ENCODE measurements at regions not wholly inside any gene's neighbourhood (a gene's known extent, or its start where the extent isn't known, plus 50 kb on each side); places are given as distances from the start of the nearest gene placed in this dataset.

GRCh38 chr7:12785473-12785872 is 98.0 kb downstream of the ARL4A start:
- DNase-seq: no peak

- no peak for DNase-seq
Measured at GRCh38 chr7:12786494-12786893, 99.1 kb downstream of the ARL4A start.

GRCh38 chr7:12788171-12788570 is 100.7 kb downstream of the ARL4A start:
- no peak for DNase-seq

DNA sequence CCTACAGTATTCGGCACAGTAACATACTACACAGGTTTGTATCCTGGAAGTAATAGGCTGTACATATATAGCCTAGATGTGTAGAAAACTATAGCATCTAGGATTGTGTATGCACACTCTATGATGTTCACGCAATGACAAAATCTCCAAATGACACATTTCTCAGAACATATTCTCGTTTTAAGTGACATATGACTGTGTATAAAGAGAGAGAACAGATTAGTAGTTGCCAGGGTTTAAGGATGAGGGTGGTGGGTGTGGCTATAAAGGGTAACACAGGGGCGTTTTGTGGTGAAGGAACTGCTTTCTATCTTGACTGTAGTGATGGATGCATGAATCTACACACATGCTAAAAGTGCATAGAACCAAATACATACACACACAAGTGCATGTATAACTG is 101.2 kb downstream of the ARL4A start:
- no peak for DNase-seq

DNA sequence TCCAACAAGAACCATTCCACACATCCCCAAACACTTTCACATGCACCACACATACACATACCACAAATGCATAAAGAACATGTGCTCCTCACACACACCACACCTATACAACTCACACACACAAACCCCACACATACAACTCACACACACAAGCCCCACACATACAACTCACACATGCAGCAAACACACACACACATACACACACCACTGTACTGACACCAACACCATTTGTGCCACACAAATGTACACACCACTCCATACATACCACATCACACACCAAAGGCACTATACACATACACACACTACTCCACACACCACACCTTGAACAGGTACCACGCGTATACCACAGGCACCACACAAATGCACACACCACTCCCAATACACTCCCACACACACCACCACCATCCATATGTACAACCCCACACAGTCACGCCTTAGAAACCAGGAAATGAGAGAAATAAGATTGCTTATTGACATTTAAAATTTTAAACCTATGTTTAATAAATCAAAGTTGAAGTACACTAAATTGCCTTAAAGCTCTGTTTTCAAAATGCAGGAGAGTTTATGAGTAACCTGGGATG is 107.4 kb downstream of the ARL4A start:
- no peak for DNase-seq

- no peak for DNase-seq
Measured at GRCh38 chr7:12796397-12797127, 109.1 kb downstream of the ARL4A start.

DNA sequence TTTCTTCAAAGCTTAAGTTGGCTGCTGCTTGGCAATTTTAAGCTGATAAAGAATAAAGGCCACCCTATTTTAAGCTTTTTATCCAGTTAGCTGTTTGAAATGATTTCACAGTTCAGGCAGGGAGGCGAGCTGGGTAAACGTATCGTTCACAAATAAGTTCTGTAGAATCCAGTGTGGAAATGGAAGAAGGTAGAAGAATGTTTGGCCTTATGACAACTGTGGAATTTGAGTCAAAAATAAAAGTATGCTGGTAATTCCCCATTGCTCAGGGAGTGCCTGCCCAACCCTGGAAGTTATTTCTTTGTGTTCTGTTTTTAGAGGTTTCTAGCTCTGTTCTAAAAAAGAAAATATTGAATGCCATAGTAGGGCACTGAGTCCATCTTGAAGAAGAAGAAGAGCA is 113.1 kb downstream of the ARL4A start:
- no peak for DNase-seq

DNA sequence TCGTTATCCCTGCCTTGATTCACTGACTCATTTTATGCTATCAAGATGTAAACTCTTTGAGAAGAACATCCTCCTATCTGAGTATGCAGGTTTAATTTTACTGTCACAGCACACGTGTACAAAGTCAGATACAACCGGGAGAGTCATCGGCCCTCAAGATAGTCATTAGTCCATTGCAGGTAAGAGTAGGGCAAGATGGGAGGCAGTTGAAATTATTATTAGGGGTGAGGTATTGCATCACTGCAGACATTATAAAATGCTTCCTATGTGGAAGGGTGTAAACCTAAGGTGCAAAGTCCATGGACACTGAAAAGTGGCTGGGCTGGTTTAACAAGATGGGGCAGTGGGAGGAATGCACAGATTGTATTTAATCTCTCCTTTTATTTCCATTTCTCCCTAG is 113.7 kb downstream of the ARL4A start:
- DNase-seq: no peak

DNA sequence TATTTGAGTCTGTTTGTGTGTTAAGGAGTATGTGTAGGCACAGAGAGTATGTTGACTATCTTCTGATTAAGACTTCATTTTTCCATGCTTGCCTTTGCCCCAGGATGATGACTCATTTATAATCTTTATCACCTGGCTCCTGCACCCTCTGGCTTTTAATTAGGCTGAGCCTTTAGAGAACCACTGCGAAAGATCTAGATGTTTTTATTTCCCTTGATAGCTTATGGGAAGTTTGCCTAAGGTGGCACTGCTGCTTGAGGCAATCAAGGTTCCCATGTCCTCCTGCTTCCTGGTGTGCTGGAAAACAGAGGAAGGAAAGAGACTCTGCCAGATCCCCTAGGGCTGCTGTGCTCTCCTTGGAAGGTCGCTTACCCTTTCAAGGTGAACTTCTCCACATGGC is 114.6 kb downstream of the ARL4A start:
- no peak for DNase-seq

GRCh38 chr7:12803542-12803941 is 116.1 kb downstream of the ARL4A start:
- no peak for DNase-seq

DNA sequence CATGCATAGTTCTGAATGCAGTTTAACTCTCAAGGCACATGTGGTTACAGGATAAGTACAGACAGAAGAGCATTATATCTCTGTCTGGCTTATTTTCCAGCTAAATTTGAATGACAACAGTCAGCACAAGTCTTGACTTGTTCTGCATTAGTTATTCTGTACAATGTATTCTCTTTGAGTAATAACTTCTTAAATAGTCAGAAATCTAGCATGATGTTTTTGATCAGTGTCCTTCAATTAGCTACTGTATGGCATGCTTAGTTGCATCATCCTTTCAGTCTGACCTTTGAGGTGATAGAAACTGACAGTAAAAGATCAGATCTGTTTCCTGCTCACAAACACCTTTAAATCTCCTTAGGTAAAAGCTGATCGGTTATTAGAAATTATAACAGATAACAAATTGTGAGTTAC is 118.1 kb downstream of the ARL4A start:
- no peak for DNase-seq

DNA sequence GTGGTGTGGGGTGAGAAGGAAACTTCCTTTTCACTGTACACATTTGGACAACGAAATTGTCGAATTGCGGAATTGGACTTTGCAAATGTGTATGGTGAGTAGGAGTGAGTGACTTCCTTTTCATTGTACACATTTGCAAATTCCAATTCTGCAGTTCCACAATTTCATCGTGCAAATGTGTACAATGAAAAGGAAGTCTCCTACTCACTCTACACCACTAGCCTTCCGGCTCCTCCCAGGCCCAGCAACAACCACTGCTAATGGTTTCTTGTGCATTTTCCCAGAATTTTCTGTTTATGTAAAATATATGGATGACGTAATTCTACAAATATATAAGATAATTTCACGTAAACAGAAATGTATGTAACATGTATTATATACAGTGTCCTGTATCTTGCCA is 118.5 kb downstream of the ARL4A start:
- DNase-seq: no peak

- no peak for DNase-seq
Measured at GRCh38 chr7:12809476-12809875, 122.0 kb downstream of the ARL4A start.

DNA sequence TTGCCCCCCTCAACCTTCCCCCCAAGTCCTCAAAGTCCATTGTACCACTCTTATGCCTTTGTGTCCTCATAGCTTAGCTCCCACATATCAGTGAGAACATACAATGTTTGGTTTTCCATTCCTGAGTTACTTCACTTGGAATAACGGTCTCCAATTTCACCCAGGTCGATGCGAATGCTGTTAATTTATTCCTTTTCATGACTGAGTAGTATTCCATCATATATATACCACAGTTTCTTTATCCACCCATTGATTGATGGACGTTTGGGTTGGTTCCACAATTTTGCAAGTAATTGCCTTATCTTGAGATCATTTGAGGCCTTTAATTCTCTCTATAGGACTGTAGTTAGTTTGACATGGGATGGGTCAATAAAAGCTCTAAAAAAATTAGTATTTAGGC is 124.7 kb downstream of the ARL4A start:
- DNase-seq: no peak

DNA sequence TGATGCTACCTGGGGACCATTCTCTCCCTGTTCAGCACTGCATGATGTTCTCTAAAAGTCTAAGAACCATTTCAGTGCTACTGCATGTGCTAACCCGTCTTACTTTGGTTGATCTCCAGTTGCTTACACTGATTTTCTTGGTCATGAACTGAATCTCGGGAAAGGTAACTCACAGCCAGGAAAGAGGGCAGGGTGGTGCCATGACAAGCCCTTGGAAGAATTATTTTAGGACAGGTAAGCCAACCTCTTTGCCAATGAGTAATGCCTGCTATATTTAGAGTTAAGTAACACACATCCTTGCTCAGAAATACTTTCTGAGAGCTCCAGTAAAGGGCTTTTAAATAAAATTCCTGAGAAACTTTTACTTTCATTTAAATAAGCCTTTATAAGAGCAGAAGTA is 126.7 kb downstream of the ARL4A start:
- DNase-seq: no peak

DNA sequence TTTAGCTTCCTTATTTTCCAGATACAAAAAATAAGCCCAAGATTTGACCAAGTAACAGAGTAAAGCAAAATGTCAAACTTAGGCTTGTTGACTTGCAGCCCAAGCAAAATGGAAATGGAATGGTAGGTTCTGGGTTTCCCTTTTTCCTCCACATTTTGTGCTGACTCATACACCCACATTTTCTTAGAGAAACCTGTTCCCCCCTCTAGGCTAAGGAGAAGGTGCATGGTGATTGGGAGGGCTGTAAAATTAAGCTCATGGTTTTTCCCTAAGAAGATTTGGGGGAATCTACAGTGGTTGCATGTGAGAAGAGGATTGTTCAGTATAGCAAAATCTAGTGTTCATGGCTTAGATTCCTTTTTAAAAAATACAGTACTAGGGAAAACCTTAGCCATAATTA is 127.4 kb downstream of the ARL4A start:
- DNase-seq: no peak

- DNase-seq: no peak
Measured at GRCh38 chr7:12815426-12815825, 128.0 kb downstream of the ARL4A start.

DNA sequence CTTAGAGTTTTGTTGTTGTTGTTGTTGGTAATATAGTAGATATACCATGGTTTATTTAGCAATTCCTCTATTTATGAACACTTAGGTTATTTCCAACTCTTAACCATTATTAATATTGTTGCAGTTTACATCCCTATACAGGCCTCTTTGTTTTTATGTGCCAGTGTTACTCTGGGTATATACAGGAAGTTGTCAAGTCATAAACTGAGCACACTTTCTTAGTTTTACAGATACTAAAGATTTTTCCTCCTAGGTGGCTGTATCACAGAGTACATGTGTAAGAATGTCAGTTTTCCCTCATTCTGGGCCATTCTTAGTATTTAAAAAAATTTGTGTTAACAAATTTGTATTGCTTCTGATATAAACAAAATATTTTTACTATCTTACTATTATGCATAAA is 128.4 kb downstream of the ARL4A start:
- no peak for DNase-seq

DNA sequence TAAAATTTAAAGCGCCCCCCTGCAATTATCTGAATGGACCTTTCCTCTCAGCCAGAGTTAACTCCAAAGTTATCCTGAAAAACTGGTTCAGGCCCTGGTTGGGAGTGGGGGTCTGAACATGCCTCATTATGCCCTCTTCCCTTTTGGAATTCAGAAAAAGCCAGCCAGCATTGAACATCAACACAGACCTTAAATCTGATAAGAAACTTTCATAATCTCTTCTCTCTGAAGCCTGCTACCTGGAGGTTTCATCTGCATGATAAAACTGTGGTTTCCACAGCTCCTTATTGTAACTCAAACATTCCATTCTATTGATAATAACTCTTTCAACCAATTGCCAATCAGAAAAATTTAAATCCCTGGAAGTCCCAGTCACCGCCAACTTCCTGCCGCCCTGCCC is 133.3 kb downstream of the ARL4A start:
- DNase-seq: no peak

DNA sequence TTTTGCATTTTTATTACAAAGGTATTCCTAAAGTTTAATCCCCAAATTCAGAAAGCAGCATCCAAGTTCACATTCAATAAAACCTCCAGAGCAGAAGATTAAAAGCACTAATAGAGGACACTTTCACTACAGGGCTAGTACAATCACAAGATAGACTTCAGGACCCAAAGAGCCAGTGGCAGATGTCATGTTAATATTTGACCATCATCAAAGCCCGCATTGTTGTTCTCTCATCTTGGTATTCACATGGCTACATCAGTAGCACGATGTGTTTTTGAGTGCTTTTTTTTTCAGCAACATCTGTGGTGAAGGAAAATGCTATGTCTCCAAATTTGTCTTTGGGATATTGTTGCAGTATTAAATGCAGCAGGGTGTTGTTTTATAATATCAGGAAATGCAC is 134.3 kb downstream of the ARL4A start:
- DNase-seq: no peak

DNA sequence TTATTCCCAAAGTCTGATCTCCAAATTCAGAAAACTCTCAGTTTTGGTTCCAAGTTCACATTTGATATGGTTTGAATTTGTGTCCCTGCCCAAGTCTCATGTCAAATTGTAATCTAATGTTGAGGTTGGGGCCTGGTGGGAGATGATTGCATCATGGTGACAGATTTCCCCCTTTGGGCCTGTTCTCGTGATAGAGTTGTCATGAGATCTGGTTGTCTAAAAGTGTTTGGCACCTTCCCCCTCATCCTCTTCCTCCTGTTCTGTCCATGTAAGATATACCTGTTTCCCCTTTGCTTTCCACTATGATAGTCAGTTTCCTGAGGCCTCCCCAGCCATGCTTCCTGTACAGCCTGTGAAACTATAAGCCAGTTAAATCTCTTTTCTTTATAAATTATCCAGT is 138.6 kb downstream of the ARL4A start:
- no peak for DNase-seq

GRCh38 chr7:12827219-12827821 is 139.9 kb downstream of the ARL4A start:
- DNase-seq: no peak

- no peak for DNase-seq
Measured at GRCh38 chr7:12827920-12828319, 140.5 kb downstream of the ARL4A start.

- no peak for DNase-seq
Measured at GRCh38 chr7:12831024-12831423, 143.6 kb downstream of the ARL4A start.

- DNase-seq: no peak
Measured at GRCh38 chr7:12833829-12834228, 146.4 kb downstream of the ARL4A start.
